ENCODE measurements at regions not wholly inside any gene's neighbourhood (a gene's known extent, or its start where the extent isn't known, plus 50 kb on each side); places are given as distances from the start of the nearest gene placed in this dataset.

GRCh38 chr2:15066138-15066537, 433.6 kb downstream of the LRATD1 start:
- no peak overlapping the region for H3K4me3 Mint-ChIP-seq
- H3K4me1 Mint-ChIP-seq: no peaks in the 10 kb centered on the region
- H3K36me3 Mint-ChIP-seq: peaks cover 0 to 5% (median 0%) of the 10 kb centered on the region in 3 donors
- no peak for DNase-seq
- H3K27ac Mint-ChIP-seq: no peak overlapping the region
- H3K9me3 Mint-ChIP-seq: peaks cover 0 to 8% (median 0%) of the 10 kb centered on the region in 6 donors
- peaks cover 0 to 6% (median 0%) of the 10 kb centered on the region in 3 donors for H3K27me3 Mint-ChIP-seq (ENCODE audit: low read depth in 3 of 3)

- Mint-ChIP-seq H3K4me1 (no peaks in the 10 kb centered on the region), H3K27ac (no peak overlapping the region), H3K36me3 (no peaks in the 10 kb centered on the region)
Measured at GRCh38 chr2:15069149-15069548, 436.6 kb downstream of the LRATD1 start.

DNA sequence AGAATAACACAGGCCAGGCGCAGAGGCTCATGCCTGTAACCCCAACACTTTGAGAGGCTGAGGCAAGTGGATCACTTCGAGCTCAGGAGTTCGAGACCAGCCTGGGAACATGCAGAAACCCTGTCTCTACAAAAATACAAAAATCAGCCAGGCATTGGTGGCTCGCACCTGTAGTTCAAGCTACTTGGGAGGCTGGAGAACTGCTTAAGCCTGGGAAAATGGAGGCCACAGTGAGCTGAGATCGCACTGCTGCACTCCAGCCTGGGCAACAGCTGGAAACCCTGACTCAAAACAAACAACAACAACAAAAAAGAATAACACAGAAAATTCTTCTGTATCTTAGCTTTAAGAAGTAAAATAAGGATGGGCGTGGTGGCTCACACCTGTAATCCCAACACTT, 440.3 kb downstream of the LRATD1 start:
- no peaks in the 10 kb centered on the region for H3K9me3 Mint-ChIP-seq
- no peak overlapping the region for H3K4me3 Mint-ChIP-seq
- DNase-seq: no peak
- no peak overlapping the region for H3K27ac Mint-ChIP-seq
- H3K4me1 Mint-ChIP-seq: no peaks in the 10 kb centered on the region
- H3K27me3 Mint-ChIP-seq (ENCODE audit: low read depth in 3 of 3): peaks cover 0 to 5% (median 2%) of the 10 kb centered on the region in 3 donors
- no peaks in the 10 kb centered on the region for H3K36me3 Mint-ChIP-seq

More at GRCh38 chr2:15069149-15069548, 436.6 kb downstream of the LRATD1 start:
- no peak overlapping the region for H3K4me3 Mint-ChIP-seq
- peaks cover 0 to 6% (median 0%) of the 10 kb centered on the region in 3 donors for H3K27me3 Mint-ChIP-seq (ENCODE audit: low read depth in 3 of 3)
- no peaks in the 10 kb centered on the region for H3K9me3 Mint-ChIP-seq
- no peak for DNase-seq

- Mint-ChIP-seq H3K4me1 (no peaks in the 10 kb centered on the region), H3K27ac (no peak overlapping the region), H3K9me3 (no peaks in the 10 kb centered on the region), H3K4me3 (no peak overlapping the region), H3K36me3 (no peaks in the 10 kb centered on the region), H3K27me3 (ENCODE audit: low read depth in 3 of 3) (peaks cover 0 to 5% (median 0%) of the 10 kb centered on the region in 3 donors)
- DNase-seq: no peak
Measured at GRCh38 chr2:15073664-15074063, 441.1 kb downstream of the LRATD1 start.

DNA sequence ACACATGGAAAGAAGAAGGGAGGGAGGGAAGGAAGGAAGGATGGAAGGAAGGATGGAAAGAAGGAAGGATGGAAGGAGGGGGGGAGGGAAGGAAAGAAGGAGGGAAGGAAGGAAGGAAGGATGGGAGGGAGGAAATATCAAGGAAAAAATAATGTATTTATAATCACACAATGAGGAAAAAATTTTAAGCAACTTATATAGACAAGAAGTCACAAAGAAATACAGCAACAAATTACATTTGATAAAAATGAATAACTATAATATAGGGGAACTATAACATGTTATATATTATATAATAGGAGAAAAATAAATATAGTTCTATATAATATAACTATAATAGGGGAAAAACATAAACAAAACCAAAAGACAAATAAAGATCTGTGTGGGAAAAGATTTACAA, 441.8 kb downstream of the LRATD1 start:
- H3K36me3 Mint-ChIP-seq: no peaks in the 10 kb centered on the region
- peaks cover 0 to 5% (median 0%) of the 10 kb centered on the region in 3 donors for H3K27me3 Mint-ChIP-seq (ENCODE audit: low read depth in 3 of 3)
- H3K9me3 Mint-ChIP-seq: no peaks in the 10 kb centered on the region
- H3K4me1 Mint-ChIP-seq: no peaks in the 10 kb centered on the region
- H3K4me3 Mint-ChIP-seq: no peak overlapping the region
- no peak for DNase-seq
- H3K27ac Mint-ChIP-seq: no peak overlapping the region

- H3K27me3 Mint-ChIP-seq (ENCODE audit: low read depth in 3 of 3): peaks cover 0 to 5% (median 0%) of the 10 kb centered on the region in 3 donors
- H3K4me1 Mint-ChIP-seq: no peaks in the 10 kb centered on the region
- peaks cover 0 to 2% (median 0%) of the 10 kb centered on the region in 6 donors for H3K9me3 Mint-ChIP-seq
- DNase-seq: no peak
- H3K4me3 Mint-ChIP-seq: no peak overlapping the region
- no peak overlapping the region for H3K27ac Mint-ChIP-seq
- no peaks in the 10 kb centered on the region for H3K36me3 Mint-ChIP-seq
Measured at GRCh38 chr2:15074751-15075700, 442.5 kb downstream of the LRATD1 start.

DNA sequence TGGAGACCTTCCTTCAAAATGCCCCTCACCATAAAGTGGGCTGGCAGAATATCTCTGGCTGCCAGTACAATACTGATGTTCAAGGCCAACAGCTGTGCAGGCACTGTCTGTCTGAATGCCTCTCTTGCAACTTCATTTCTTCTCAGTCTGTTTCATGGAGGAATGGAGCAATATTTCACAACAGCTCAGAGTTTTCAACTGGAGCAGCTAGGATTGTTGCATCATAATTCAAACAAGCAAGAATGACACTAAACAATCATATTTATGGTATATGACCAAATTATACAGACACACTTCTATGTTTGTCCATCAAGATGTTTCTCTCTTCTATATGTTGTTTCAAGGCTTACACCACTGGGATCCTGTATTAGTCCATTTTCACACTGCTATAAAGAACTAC, 444.2 kb downstream of the LRATD1 start:
- Mint-ChIP-seq H3K9me3 (peaks cover 0 to 4% (median 0%) of the 10 kb centered on the region in 6 donors), H3K4me3 (no peak overlapping the region), H3K36me3 (no peaks in the 10 kb centered on the region), H3K27me3 (ENCODE audit: low read depth in 3 of 3) (peaks cover 0 to 5% (median 5%) of the 10 kb centered on the region in 3 donors), H3K4me1 (no peaks in the 10 kb centered on the region), H3K27ac (no peak overlapping the region)
- DNase-seq: no peak

DNA sequence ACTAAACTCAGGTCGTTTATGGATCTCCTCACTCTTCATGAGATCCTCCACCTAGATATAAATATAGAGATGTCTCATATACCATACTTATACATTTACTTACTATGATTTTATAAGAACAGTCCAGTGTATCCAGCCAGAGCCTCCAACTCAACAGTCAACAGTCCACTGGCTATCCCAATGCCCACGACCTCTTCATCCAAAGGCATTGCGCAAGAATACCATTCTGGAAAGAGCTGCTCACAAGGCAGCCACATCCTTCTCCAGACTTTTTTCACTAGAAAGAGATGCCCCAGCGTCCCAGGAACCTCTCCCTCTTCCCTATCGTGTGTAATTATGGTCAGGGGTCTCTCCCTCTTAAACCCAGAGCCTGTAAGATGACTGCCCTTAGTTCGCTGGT, 448.8 kb downstream of the LRATD1 start:
- no peaks in the 10 kb centered on the region for H3K4me1 Mint-ChIP-seq
- H3K27ac Mint-ChIP-seq: no peak overlapping the region
- peaks cover 0 to 4% (median 0%) of the 10 kb centered on the region in 6 donors for H3K9me3 Mint-ChIP-seq
- H3K4me3 Mint-ChIP-seq: no peak overlapping the region
- H3K27me3 Mint-ChIP-seq (ENCODE audit: low read depth in 3 of 3): peaks cover 2 to 5% (median 2%) of the 10 kb centered on the region in 3 donors
- no peak for DNase-seq
- H3K36me3 Mint-ChIP-seq: no peaks in the 10 kb centered on the region

GRCh38 chr2:15082105-15083058, 449.9 kb downstream of the LRATD1 start:
- peaks cover 0 to 5% (median 3%) of the 10 kb centered on the region in 3 donors for H3K27me3 Mint-ChIP-seq (ENCODE audit: low read depth in 3 of 3)
- no peaks in the 10 kb centered on the region for H3K4me1 Mint-ChIP-seq
- peaks cover 0 to 4% (median 0%) of the 10 kb centered on the region in 6 donors for H3K9me3 Mint-ChIP-seq
- no peak overlapping the region for H3K27ac Mint-ChIP-seq
- H3K4me3 Mint-ChIP-seq: no peak overlapping the region
- no peaks in the 10 kb centered on the region for H3K36me3 Mint-ChIP-seq
- DNase-seq: no peak

GRCh38 chr2:15084826-15085489, 452.4 kb downstream of the LRATD1 start:
- no peaks in the 10 kb centered on the region for H3K36me3 Mint-ChIP-seq
- H3K27ac Mint-ChIP-seq: no peak overlapping the region
- H3K27me3 Mint-ChIP-seq (ENCODE audit: low read depth in 3 of 3): peaks cover 0 to 5% (median 5%) of the 10 kb centered on the region in 3 donors
- peaks cover 0 to 3% (median 0%) of the 10 kb centered on the region in 6 donors for H3K9me3 Mint-ChIP-seq
- no peaks in the 10 kb centered on the region for H3K4me1 Mint-ChIP-seq
- no peak for DNase-seq
- H3K4me3 Mint-ChIP-seq: no peak overlapping the region

DNA sequence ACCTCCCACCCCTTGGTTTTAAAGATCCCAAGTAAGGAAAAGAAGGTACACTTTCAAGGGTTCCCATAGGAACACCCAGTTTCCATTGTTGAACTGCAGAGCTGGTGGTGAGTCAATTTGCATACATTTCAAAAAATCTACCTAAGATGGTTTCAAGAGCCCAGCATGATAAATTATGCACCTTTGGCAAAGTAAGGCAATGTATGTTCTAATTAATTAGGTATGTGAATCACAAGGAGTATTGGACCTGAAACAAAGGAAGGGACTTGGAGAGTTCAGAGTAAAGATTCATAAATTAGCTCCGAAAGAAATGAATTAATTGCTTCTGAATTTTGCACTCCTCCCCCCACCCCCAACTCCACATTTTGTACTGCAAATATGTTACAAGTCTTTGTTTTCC, 459.7 kb downstream of the LRATD1 start:
- Mint-ChIP-seq H3K27ac (no peak overlapping the region), H3K4me1 (peaks cover 11% of the 10 kb centered on the region in 2 donors), H3K27me3 (ENCODE audit: low read depth in 3 of 3) (peaks cover 1 to 2% (median 2%) of the 10 kb centered on the region in 3 donors), H3K4me3 (no peak overlapping the region), H3K36me3 (no peaks in the 10 kb centered on the region), H3K9me3 (peaks cover 0 to 2% (median 0%) of the 10 kb centered on the region in 6 donors)
- no peak for DNase-seq

DNA sequence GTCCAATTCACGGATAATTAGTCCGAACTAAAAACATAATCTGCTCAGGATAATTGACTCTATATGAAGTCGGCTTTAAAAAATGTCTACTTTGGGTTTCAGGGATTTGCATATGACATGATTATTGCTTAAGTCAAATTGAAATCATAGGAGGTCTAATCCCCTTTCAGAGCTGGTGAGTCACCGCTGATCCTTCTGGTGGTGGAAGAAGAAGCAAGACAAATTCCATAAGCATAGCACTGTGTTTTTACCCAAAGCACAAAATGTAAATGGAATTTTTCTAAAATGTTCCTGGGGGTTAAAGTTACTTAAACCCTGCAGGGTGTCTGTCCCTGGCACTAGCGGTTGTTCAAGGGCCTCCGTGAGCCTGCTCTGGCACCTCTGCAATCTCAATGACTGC, 460.2 kb downstream of the LRATD1 start:
- Mint-ChIP-seq H3K9me3 (peaks cover 0 to 2% (median 0%) of the 10 kb centered on the region in 6 donors), H3K27ac (no peak overlapping the region), H3K36me3 (no peaks in the 10 kb centered on the region), H3K4me1 (peaks cover 11 to 12% of the 10 kb centered on the region in 2 donors), H3K27me3 (ENCODE audit: low read depth in 3 of 3) (peaks cover 1 to 2% (median 2%) of the 10 kb centered on the region in 3 donors), H3K4me3 (no peak overlapping the region)
- DNase-seq: no peak

DNA sequence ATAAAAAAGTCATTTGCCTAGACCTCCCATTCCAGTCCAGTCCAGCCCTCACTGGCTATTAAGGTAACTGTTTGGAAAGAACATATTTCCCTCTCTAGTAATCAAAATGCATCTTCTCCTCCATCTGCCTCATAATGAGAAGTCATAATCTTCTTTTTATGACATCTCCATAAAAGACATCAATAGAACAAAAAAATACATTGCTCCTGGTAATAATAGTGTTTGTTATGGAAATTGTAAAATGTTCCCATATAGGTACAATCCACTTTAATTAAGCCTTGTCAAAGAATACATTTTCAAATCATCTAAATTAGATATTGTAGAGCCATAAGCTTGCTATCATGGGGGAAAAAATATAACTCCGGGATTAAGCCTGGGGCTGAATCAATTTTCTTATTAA, 461.6 kb downstream of the LRATD1 start:
- Mint-ChIP-seq H3K27me3 (ENCODE audit: low read depth in 3 of 3) (peaks cover 1 to 2% (median 2%) of the 10 kb centered on the region in 3 donors), H3K4me1 (peaks cover 11 to 12% of the 10 kb centered on the region in 2 donors), H3K36me3 (no peaks in the 10 kb centered on the region), H3K4me3 (no peak overlapping the region), H3K9me3 (no peaks in the 10 kb centered on the region), H3K27ac (no peak overlapping the region)
- DNase-seq: no peak
